Astrocyte (in vitro differentiated cells and primary cell): ENCODE measurements at regions not wholly inside any gene's neighbourhood (a gene's known extent, or its start where the extent isn't known, plus 50 kb on each side); places are given as distances from the start of the nearest gene placed in this dataset.
A peak's percentile ranks its signal among the peaks of the same experiment; 100 is the strongest.
"Not testable (repeated sequence)": the region's sequence is repeated elsewhere in the genome, so short reads cannot be mapped to it uniquely, and the experiment has no call there.

ENCODE experiments used
- DNase-seq: peaks from one replicate; pipeline ENCODE4 v3.0.0-alpha.2; 2010; ENCODE audit warnings: low read depth
- FAIRE-seq: peaks from 2 replicates; lab custom pipeline; 2011; peaks lifted over from hg19 to GRCh38; lab: Jason Lieb, UNC
- H2AFZ ChIP-seq: 2 replicates; pipeline ENCODE4 v1.6.0; 2012; ENCODE audit warnings: low read depth, low read length, inconsistent platforms
- H3K27ac ChIP-seq: 2 replicates; pipeline ENCODE4 v1.5.1; 2011; ENCODE audit warnings: low read depth, low read length, inconsistent platforms
- H3K27me3 ChIP-seq: 2 replicates; pipeline ENCODE4 v1.6.0; 2011; ENCODE audit warnings: low read length, inconsistent platforms; ENCODE audit not compliant: insufficient read depth
- H3K36me3 ChIP-seq: 2 replicates; pipeline ENCODE4 v1.5.1; 2011; ENCODE audit warnings: low read length, inconsistent platforms; ENCODE audit not compliant: insufficient read depth
- H3K4me1 ChIP-seq: 2 replicates; pipeline ENCODE4 v1.5.1; 2011; ENCODE audit warnings: low read length, inconsistent platforms; ENCODE audit not compliant: insufficient read depth
- H3K4me2 ChIP-seq: 2 replicates; pipeline ENCODE4 v1.6.0; 2012; ENCODE audit warnings: low read length, inconsistent platforms
- H3K4me3 ChIP-seq: 2 replicates; pipeline ENCODE4 v1.5.1; 2011; ENCODE audit warnings: low read depth, mild to moderate bottlenecking, low read length, inconsistent platforms; ENCODE audit not compliant: insufficient read depth
- H3K79me2 ChIP-seq: 2 replicates; pipeline ENCODE4 v1.6.0; 2012; ENCODE audit warnings: mild to moderate bottlenecking, low read length, inconsistent platforms; ENCODE audit not compliant: insufficient read depth
- H3K9ac ChIP-seq: 2 replicates; pipeline ENCODE4 v1.6.0; 2012; ENCODE audit warnings: mild to moderate bottlenecking, low read length, inconsistent platforms
- H3K9me3 ChIP-seq: 2 replicates; pipeline ENCODE4 v1.5.1; 2012; ENCODE audit warnings: low read depth, mild to moderate bottlenecking, low read length, inconsistent platforms; ENCODE audit not compliant: insufficient read depth
- H4K20me1 ChIP-seq: 2 replicates; pipeline ENCODE4 v1.6.0; 2012; ENCODE audit warnings: low read length, inconsistent platforms; ENCODE audit not compliant: insufficient read depth
- H3K27ac Mint-ChIP-seq: one replicate; pipeline ENCODE4 v1.8.0; 2021; ENCODE audit warnings: mild to moderate bottlenecking, mixed read lengths; ENCODE audit not compliant: unreplicated experiment
- H3K27me3 Mint-ChIP-seq: one replicate; pipeline ENCODE4 v1.8.0; 2021; ENCODE audit warnings: low read depth, mixed read lengths; ENCODE audit not compliant: unreplicated experiment
- H3K36me3 Mint-ChIP-seq: one replicate; pipeline ENCODE4 v1.8.0; 2021; ENCODE audit warnings: low read depth, mixed read lengths; ENCODE audit not compliant: unreplicated experiment
- H3K4me1 Mint-ChIP-seq: one replicate; pipeline ENCODE4 v1.8.0; 2021; ENCODE audit warnings: low read depth, mixed read lengths; ENCODE audit not compliant: unreplicated experiment
- H3K4me3 Mint-ChIP-seq: one replicate; pipeline ENCODE4 v1.8.0; 2021; ENCODE audit warnings: mild to moderate bottlenecking, moderate library complexity, mixed read lengths; ENCODE audit not compliant: unreplicated experiment
- H3K9me3 Mint-ChIP-seq: one replicate; pipeline ENCODE4 v1.8.0; 2021; ENCODE audit warnings: mild to moderate bottlenecking, mixed read lengths; ENCODE audit not compliant: unreplicated experiment
- EZH2 ChIP-seq: IDR thresholded peaks from 2 replicates; pipeline ENCODE4 v1.6.1; 2012; ENCODE audit warnings: mild to moderate bottlenecking, low read length, inconsistent platforms; ENCODE audit not compliant: insufficient read depth
- TF ChIP-seq, protein P1 (sequence below): IDR thresholded peaks from 2 replicates; pipeline ENCODE4 v1.5.1; 2011; ENCODE audit warnings: low read depth, mild to moderate bottlenecking, inconsistent platforms, low read length, moderate library complexity; ENCODE audit not compliant: insufficient read depth

DNA sequence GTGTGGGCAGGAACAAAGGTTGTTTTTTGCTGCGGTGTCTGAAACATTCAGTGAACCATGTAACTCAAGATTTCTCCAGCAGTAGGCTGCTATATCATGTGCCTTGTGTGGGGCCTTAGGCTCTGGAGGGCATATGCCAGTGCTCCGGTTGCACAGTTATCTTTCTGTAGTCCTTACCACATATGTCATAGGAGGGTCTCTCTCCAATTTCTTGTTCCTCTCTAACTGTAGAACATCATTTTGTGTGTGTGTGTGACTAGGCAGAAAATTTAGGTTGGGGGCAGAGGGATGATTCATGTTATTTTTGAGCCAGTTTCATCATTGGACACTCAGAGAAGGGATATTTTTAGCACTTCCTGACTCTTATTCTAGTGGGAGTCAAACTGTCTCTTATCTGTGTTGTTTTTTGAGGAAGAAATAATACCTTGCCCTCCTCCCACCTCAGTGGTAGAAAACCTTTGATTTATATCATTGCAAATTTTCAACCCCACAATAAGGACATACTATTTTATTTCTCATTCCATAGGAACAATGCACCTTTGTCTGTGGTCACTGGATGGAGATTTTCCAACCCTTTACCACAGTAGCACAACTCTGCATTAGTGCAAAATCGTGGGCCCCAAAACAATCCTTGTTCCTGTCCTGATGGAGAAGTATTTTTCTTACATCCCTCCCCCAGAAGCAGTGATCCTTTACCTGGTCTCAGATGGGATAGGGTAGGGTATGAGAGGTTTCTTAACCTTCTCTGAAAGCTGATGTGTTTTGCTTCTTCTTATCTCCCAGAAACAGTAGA is 113.9 kb downstream of the CCDC74A start:
- DNase-seq, result peak; percentile 60

DNA sequence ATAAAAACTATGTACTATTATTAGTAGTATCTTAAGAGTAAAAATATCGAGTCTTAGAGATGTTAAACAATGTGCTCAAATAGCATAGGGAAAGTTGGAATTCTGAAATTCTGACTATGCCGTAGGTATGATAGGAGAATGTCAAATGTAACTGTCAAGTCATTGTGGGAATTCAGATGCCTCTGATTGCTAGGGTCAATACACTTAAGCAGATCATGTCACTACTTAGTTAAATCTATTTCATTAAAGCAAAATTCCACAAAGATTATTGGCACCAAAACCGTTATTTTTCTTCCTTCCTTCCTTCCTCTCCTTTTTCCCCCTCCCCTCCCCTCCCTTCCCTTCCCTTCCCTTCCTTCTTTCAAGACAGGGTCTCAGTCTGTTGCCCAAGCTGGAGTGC is 115.5 kb downstream of the CCDC74A start:
- H3K4me1 ChIP-seq, H3K79me2 ChIP-seq, H3K27ac ChIP-seq, H3K36me3 ChIP-seq, H3K27me3 Mint-ChIP-seq, H3K4me3 ChIP-seq, H3K9me3 Mint-ChIP-seq, H2AFZ ChIP-seq, H3K36me3 Mint-ChIP-seq, H3K4me3 Mint-ChIP-seq, H3K9me3 ChIP-seq, H3K27me3 ChIP-seq, H3K27ac Mint-ChIP-seq, H4K20me1 ChIP-seq, H3K9ac ChIP-seq, DNase-seq, H3K4me2 ChIP-seq, FAIRE-seq: not testable (repeated sequence)
- H3K4me1 Mint-ChIP-seq, result peaks cover 13% of the 10 kb centered on the region

More for the DNA sequence above, 113.9 kb downstream of the CCDC74A start:
- Mint-ChIP-seq H3K27ac (peak overlapping the region; percentile 75), H3K27me3 (no peaks in the 10 kb centered on the region), H3K4me1 (peaks cover 13% of the 10 kb centered on the region), H3K4me3 (no peak overlapping the region), H3K9me3 (peaks cover 4% of the 10 kb centered on the region), H3K36me3 (no peaks in the 10 kb centered on the region)
- no peaks in the 10 kb centered on the region for H3K36me3 ChIP-seq
- peak overlapping the region; percentile 83 for H3K27ac ChIP-seq
- peak overlapping the region; percentile 61 for H3K9ac ChIP-seq
- FAIRE-seq, result no peak
- no peak for TF ChIP-seq EZH2
- TF ChIP-seq, protein P1, sequence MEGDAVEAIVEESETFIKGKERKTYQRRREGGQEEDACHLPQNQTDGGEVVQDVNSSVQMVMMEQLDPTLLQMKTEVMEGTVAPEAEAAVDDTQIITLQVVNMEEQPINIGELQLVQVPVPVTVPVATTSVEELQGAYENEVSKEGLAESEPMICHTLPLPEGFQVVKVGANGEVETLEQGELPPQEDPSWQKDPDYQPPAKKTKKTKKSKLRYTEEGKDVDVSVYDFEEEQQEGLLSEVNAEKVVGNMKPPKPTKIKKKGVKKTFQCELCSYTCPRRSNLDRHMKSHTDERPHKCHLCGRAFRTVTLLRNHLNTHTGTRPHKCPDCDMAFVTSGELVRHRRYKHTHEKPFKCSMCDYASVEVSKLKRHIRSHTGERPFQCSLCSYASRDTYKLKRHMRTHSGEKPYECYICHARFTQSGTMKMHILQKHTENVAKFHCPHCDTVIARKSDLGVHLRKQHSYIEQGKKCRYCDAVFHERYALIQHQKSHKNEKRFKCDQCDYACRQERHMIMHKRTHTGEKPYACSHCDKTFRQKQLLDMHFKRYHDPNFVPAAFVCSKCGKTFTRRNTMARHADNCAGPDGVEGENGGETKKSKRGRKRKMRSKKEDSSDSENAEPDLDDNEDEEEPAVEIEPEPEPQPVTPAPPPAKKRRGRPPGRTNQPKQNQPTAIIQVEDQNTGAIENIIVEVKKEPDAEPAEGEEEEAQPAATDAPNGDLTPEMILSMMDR, result no peak
- peak overlapping the region; percentile 51 for H2AFZ ChIP-seq
- no peaks in the 10 kb centered on the region for H4K20me1 ChIP-seq
- H3K27me3 ChIP-seq, result no peaks in the 10 kb centered on the region
- peak overlapping the region; percentile 78 for H3K4me2 ChIP-seq
- peaks cover 7% of the 10 kb centered on the region for H3K9me3 ChIP-seq
- H3K4me1 ChIP-seq, result peaks cover 5% of the 10 kb centered on the region
- H3K79me2 ChIP-seq, result no peaks in the 10 kb centered on the region
- no peak overlapping the region for H3K4me3 ChIP-seq

DNA sequence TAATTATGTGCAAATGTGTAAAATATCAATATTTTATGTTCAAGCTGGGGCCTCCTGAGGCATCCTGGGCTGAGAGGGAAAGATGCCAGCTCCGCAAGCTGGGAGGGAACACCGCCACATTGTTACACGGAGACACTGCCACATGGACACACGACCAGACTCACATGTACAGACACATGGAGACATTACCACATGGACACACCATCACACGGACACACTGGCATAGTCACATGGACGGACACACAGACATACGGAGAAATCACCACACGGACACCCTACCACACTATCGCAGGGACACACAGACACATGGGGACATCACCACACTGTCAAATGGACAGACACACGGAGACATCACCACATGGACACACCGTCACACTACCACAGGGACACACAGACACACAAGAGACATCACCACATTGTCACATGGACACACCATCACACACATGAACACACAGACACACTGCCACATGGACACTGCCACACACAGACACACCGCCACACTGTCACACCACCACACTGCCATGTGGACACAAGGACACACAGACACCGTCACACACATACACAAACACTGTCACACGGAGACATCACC is 117.6 kb downstream of the CCDC74A start:
- H2AFZ ChIP-seq, result no peak overlapping the region
- no peak overlapping the region for H3K27ac Mint-ChIP-seq
- H3K4me1 ChIP-seq, result peaks cover 5% of the 10 kb centered on the region
- no peaks in the 10 kb centered on the region for H3K36me3 Mint-ChIP-seq
- H3K36me3 ChIP-seq, result no peaks in the 10 kb centered on the region
- H3K9me3 ChIP-seq, result peaks cover 7% of the 10 kb centered on the region
- peaks cover 12% of the 10 kb centered on the region for H3K4me1 Mint-ChIP-seq
- no peaks in the 10 kb centered on the region for H3K27me3 ChIP-seq
- no peaks in the 10 kb centered on the region for H3K79me2 ChIP-seq
- TF ChIP-seq EZH2, result no peak
- TF ChIP-seq, protein P1, result no peak
- H3K27ac ChIP-seq, result no peak overlapping the region
- no peak overlapping the region for H3K9ac ChIP-seq
- H3K4me2 ChIP-seq, result no peak overlapping the region
- no peak for DNase-seq
- H3K9me3 Mint-ChIP-seq, result peaks cover 4% of the 10 kb centered on the region
- H3K4me3 ChIP-seq, result no peak overlapping the region
- H3K27me3 Mint-ChIP-seq, result peaks cover 4% of the 10 kb centered on the region
- FAIRE-seq, result no peak
- no peak overlapping the region for H3K4me3 Mint-ChIP-seq
- no peaks in the 10 kb centered on the region for H4K20me1 ChIP-seq

DNA sequence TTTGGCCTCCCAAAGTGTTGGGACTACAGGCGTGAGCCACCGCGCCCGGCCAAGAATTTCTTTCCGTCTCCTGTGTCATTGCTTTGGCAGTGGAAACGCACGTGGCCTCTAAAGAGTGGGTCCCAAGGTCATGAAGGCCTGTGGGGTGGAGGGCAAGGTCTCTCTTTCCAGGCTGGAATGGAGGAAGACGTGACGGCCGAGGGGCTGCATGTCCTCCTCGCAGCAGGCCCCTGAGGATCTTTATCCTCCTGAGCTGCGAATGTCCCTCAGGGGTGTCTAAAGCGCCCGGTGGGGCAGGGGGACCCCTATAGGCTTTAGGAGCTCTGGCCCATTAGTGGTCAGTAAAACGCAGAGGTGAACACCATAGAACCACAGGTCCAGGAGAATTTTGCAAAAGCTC is 118.5 kb downstream of the CCDC74A start:
- not testable (repeated sequence) for DNase-seq, H3K4me1 ChIP-seq, H3K9me3 ChIP-seq, H3K27me3 Mint-ChIP-seq, H4K20me1 ChIP-seq, H3K9ac ChIP-seq, H3K9me3 Mint-ChIP-seq, H3K4me2 ChIP-seq, H3K36me3 ChIP-seq, H3K27me3 ChIP-seq, FAIRE-seq, H3K4me3 Mint-ChIP-seq, H3K79me2 ChIP-seq, H2AFZ ChIP-seq, H3K4me1 Mint-ChIP-seq, H3K27ac Mint-ChIP-seq, H3K36me3 Mint-ChIP-seq, H3K27ac ChIP-seq, H3K4me3 ChIP-seq
